Stimulated activated CD4-positive, alpha-beta T cell treated with anti-CD3 and anti-CD28 coated beads, Interleukin-15, amount 100 ng/mL, for 1 hour (primary cell): ENCODE measurements at regions not wholly inside any gene's neighbourhood (a gene's known extent, or its start where the extent isn't known, plus 50 kb on each side); places are given as distances from the start of the nearest gene placed in this dataset.

Experiments used
- DNase-seq, 2 donors: peaks; one replicate each; pipeline ENCODE4 v3.0.0-alpha.2; 2020; ENCODE audit warnings: low read depth in 1 of 2, low spot score in 1 of 2

DNA sequence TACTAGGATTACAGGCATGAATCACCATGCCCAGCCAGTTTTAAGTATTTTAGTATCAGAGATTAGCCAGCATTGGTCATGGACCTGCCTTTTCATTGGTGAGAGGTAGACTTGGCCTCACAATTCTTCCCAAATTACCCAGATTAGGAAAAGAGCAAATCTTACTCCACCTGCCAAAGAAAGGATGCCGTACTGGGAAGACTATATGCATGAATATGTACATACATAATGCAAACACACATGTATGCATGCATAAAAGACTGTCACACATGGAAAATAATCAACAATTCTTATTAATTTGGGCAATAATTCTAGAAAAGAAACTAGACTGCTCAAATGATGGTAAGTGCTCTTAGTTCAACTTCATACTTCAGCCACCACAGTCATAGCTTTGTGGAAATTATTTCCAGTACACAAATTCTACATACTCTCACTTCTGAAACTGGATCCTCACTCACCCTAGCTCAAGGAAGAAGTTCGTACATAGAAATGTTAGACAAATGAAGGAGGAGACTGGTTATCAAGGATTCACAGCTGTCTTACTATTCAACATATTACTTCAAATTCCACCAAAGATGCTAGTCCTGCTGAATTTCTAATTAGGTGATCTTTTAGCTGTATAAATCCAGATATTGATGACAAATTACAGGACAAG lies 73.7 kb downstream of the MINAR2 start:
- no peak for DNase-seq

GRCh38 chr5:129830288-129830687 lies 74.0 kb upstream of the CHSY3 start:
- no peak for DNase-seq

DNA sequence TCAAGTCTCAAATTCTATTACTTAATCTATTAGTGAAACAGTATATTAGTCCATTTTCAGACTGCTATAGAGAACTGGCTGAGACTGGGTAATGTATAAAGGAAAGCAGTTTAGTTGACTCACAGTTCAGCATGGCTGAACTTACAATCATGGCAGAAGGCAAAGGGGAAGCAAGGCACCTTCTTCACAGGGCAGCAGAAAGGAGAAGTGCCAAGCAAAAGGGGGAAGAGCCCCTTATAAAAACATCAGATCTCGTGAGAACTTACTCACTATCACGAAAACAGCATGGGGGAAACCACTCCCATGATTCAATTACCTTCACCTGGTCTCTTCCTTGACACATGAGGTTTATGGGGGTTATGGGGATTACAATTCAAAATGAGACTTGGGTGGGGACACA lies 67.9 kb upstream of the CHSY3 start:
- no peak for DNase-seq

DNA sequence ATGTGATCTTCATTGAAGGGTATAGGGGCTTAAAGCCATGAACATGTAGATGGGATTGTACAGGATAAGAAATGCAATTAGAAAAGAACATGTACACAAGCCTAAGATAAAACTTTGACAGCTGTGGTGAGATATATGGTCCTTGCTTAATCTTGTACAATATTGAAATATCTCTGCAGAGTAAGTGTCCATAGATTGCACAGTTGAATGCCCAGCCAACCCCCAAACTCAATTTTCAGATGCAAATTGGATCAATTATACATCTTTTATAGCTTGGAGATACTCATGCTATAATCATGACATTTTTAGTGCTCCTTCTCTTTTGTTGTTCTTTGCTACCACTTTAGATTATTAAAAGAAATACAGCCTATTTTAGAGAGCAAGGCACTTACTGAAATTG lies 59.5 kb upstream of the CHSY3 start:
- DNase-seq = no peak

GRCh38 chr5:129852747-129853352 lies 51.4 kb upstream of the CHSY3 start:
- peak; percentile 21 to 54 for DNase-seq

DNA sequence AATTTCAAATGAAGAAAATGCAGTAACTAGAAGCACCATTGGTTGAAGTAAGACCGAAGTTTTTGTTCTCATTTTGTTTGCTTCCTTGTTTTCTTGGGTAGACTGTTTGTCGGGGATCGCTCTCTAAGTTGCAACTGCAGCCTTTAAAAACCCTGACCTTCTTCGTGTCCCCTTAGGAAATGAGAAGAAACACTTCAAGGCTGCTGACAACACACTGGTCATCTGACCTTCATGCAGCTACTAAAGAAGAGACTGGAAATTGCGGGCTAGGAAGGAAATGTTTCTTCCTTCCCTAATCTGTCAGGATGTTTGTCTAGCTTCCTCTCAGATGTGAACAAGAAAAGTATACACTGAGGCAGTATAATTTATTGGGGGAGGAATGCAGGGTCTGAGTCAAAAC lies 50.7 kb upstream of the CHSY3 start:
- DNase-seq = no peak
